Breast epithelium (tissue), 4 donors: ENCODE measurements at regions not wholly inside any gene's neighbourhood (a gene's known extent, or its start where the extent isn't known, plus 50 kb on each side); places are given as distances from the start of the nearest gene placed in this dataset.

Experiments used
- DNase-seq, 2 donors: peaks; one replicate each; pipeline ENCODE4 v3.0.0-alpha.2; 2019; ENCODE audit warnings: low spot score in 2 of 2
- H3K27ac ChIP-seq, 2 donors: fragments of 200-600 bp; sonication (generic) in 1 of 2; one replicate each; pipeline ENCODE4 v1.5.1; 2016 to 2019; ENCODE audit warnings: mild to moderate bottlenecking in 1 of 2
- H3K27me3 ChIP-seq, 2 donors: fragments of 200-600 bp; sonication (generic) in 1 of 2; one replicate each; pipeline versions ENCODE4 v1.5.1 to v1.6.0; 2017 to 2019; ENCODE audit warnings: control low read depth in 1 of 2, mild to moderate bottlenecking in 1 of 2
- H3K36me3 ChIP-seq: fragments of 200-600 bp; one replicate; pipeline ENCODE4 v1.5.1; 2019
- H3K4me1 ChIP-seq, 2 donors: fragments of 200-600 bp; sonication (generic); one replicate each; pipeline ENCODE4 v1.5.1; 2016 to 2019; ENCODE audit warnings: control low read depth in 1 of 2
- H3K4me3 ChIP-seq, 3 donors: fragments of 200-600 bp; sonication (generic); 1 replicate in 2 of 3; 2 replicates in 1 of 3; pipeline ENCODE4 v1.5.1; 2016 to 2019; ENCODE audit warnings: mild to moderate bottlenecking in 3 of 3, moderate library complexity in 2 of 3
- H3K9me3 ChIP-seq, 2 donors: fragments of 200-600 bp; sonication (generic) in 1 of 2; one replicate each; pipeline ENCODE4 v1.5.1; 2016 to 2019; ENCODE audit warnings: control low read depth in 1 of 2
- CTCF ChIP-seq, 3 donors: fragments of 450-650 bp; IDR thresholded peaks; one replicate each; pipeline ENCODE4 v1.5.1; 2016 to 2017; ENCODE audit warnings: antibody characterized with exemption in 3 of 3, mild to moderate bottlenecking in 3 of 3, moderate library complexity in 3 of 3
- POLR2A ChIP-seq: fragments of 450-650 bp; IDR thresholded peaks from one replicate; pipeline ENCODE4 v1.6.1; 2016; ENCODE audit warnings: antibody characterized with exemption, mild to moderate bottlenecking, moderate library complexity
- POLR2AphosphoS5 ChIP-seq, 3 donors: sonication (generic); formaldehyde crosslinking; IDR thresholded peaks; one replicate each; pipeline ENCODE4 v1.6.1; 2017; ENCODE audit warnings: antibody characterized with exemption in 3 of 3
- intact Hi-C: fragments of 100-400 bp; cut with DNase I; formaldehyde crosslinking; loops from one replicate; pipeline ENCODE4 v1.15.1; 2023; ENCODE audit warnings: low total_unique reads

GRCh38 chr5:92775711-92776615, 805.1 kb downstream of the NR2F1-AS1 start:
- H3K36me3 ChIP-seq, result no peaks in the 10 kb centered on the region
- no peak overlapping the region for H3K4me3 ChIP-seq
- H3K4me1 ChIP-seq, result no peaks in the 10 kb centered on the region
- DNase-seq, result no peak
- no peaks in the 10 kb centered on the region for H3K9me3 ChIP-seq
- no peaks in the 10 kb centered on the region for H3K27me3 ChIP-seq
- no peak overlapping the region for H3K27ac ChIP-seq
- intact Hi-C loops, result no loop called here
- TF ChIP-seq CTCF (IDR thresholded peaks at IDR 0.05) (no peak), POLR2A (no peak), POLR2AphosphoS5 (IDR thresholded peaks at IDR 0.05) (no peak)

GRCh38 chr5:92769978-92770377, 811.0 kb downstream of the NR2F1-AS1 start:
- TF ChIP-seq CTCF (IDR thresholded peaks at IDR 0.05) (no peak), POLR2A (no peak), POLR2AphosphoS5 (IDR thresholded peaks at IDR 0.05) (no peak)
- H3K9me3 ChIP-seq, result no peaks in the 10 kb centered on the region
- intact Hi-C loops, result loop anchor here (5.0 kb wide), 1 partner anchor 487 kb away; no protein-coding TSS in a partner anchor
- no peaks in the 10 kb centered on the region for H3K4me1 ChIP-seq
- no peak overlapping the region for H3K27ac ChIP-seq
- DNase-seq, result no peak
- H3K36me3 ChIP-seq, result no peaks in the 10 kb centered on the region
- H3K4me3 ChIP-seq, result no peak overlapping the region
- H3K27me3 ChIP-seq, result no peaks in the 10 kb centered on the region

- Histone ChIP-seq H3K27ac (no peak overlapping the region), H3K4me3 (no peak overlapping the region), H3K4me1 (no peaks in the 10 kb centered on the region), H3K27me3 (no peaks in the 10 kb centered on the region), H3K36me3 (no peaks in the 10 kb centered on the region), H3K9me3 (no peaks in the 10 kb centered on the region)
- intact Hi-C loops, result no loop called here
- DNase-seq, result no peak
- TF ChIP-seq CTCF (IDR thresholded peaks at IDR 0.05) (no peak), POLR2A (no peak), POLR2AphosphoS5 (IDR thresholded peaks at IDR 0.05) (no peak)
Observed at GRCh38 chr5:92761585-92761984, 819.4 kb downstream of the NR2F1-AS1 start.

- intact Hi-C loops, result no loop called here
- no peak for DNase-seq
Observed at GRCh38 chr5:92760550-92760949, 820.5 kb downstream of the NR2F1-AS1 start.

More at GRCh38 chr5:92760550-92760949, 820.5 kb downstream of the NR2F1-AS1 start:
- Histone ChIP-seq H3K4me1 (no peaks in the 10 kb centered on the region), H3K4me3 (no peak overlapping the region), H3K27ac (no peak overlapping the region), H3K27me3 (no peaks in the 10 kb centered on the region), H3K36me3 (no peaks in the 10 kb centered on the region), H3K9me3 (no peaks in the 10 kb centered on the region)
- TF ChIP-seq CTCF (IDR thresholded peaks at IDR 0.05), result no peak
- no peak for TF ChIP-seq POLR2A
- TF ChIP-seq POLR2AphosphoS5 (IDR thresholded peaks at IDR 0.05), result no peak
